Fibroblast of lung (primary cell): ENCODE measurements at regions not wholly inside any gene's neighbourhood (a gene's known extent, or its start where the extent isn't known, plus 50 kb on each side); places are given as distances from the start of the nearest gene placed in this dataset.

Experiments
- DNase-seq, 2 donors: peaks; one replicate each; pipeline versions ENCODE4 v3.0.0 to v3.0.0-alpha.2; 2010; ENCODE audit warnings: low read depth in 2 of 2
- H2AFZ ChIP-seq: 2 replicates; pipeline ENCODE4 v1.5.1; 2012; ENCODE audit warnings: low read length, control low read depth, inconsistent platforms
- H3K27ac ChIP-seq: 2 replicates; pipeline ENCODE4 v1.5.1; 2011; ENCODE audit warnings: low read length, control low read depth; ENCODE audit not compliant: insufficient read depth
- H3K27me3 ChIP-seq: 2 replicates; pipeline ENCODE4 v1.5.1; 2011; ENCODE audit warnings: mild to moderate bottlenecking, low read length; ENCODE audit not compliant: control insufficient read depth, insufficient read depth
- H3K36me3 ChIP-seq: 2 replicates; pipeline ENCODE4 v1.5.1; 2011; ENCODE audit warnings: low read length; ENCODE audit not compliant: control insufficient read depth, insufficient read depth
- H3K4me1 ChIP-seq: 2 replicates; pipeline ENCODE4 v1.5.1; 2011; ENCODE audit warnings: low read length; ENCODE audit not compliant: control insufficient read depth, insufficient read depth; ENCODE audit errors: extremely low read depth
- H3K4me2 ChIP-seq: 2 replicates; pipeline ENCODE4 v1.5.1; 2011; ENCODE audit warnings: low read length, control low read depth; ENCODE audit not compliant: insufficient read depth; ENCODE audit errors: extremely low read depth
- H3K4me3 ChIP-seq, 4 experiments: fragments of 200-600 bp in 1 of 4; sonication (generic) in 1 of 4; replicated peaks in 1 of 4; 2 replicates each; pipeline ENCODE4 v1.5.1; 2011 to 2016; ENCODE audit warnings: low read length in 4 of 4, low read depth in 3 of 4, mild to moderate bottlenecking in 3 of 4, control low read depth in 2 of 4, inconsistent platforms in 1 of 4, mixed read lengths in 1 of 4; ENCODE audit not compliant: insufficient read depth in 1 of 4; ENCODE audit errors: control extremely low read depth in 1 of 4
- H3K79me2 ChIP-seq: 2 replicates; pipeline ENCODE4 v1.5.1; 2012; ENCODE audit warnings: mild to moderate bottlenecking, low read length, inconsistent platforms; ENCODE audit not compliant: control insufficient read depth, insufficient read depth
- H3K9ac ChIP-seq: 2 replicates; pipeline ENCODE4 v1.5.1; 2011; ENCODE audit warnings: mild to moderate bottlenecking, low read length, control low read depth; ENCODE audit not compliant: insufficient read depth
- H3K9me3 ChIP-seq: 2 replicates; pipeline ENCODE4 v1.5.1; 2012; ENCODE audit warnings: low read depth, low read length; ENCODE audit not compliant: control insufficient read depth, insufficient read depth
- H4K20me1 ChIP-seq: 2 replicates; pipeline ENCODE4 v1.5.1; 2011; ENCODE audit warnings: low read length; ENCODE audit not compliant: control insufficient read depth, insufficient read depth; ENCODE audit errors: extremely low read depth
- CTCF ChIP-seq, 2 donors: IDR thresholded peaks in 1 of 2; conservative IDR thresholded peaks in 1 of 2; 1 replicate in 1 of 2; 2 replicates in 1 of 2; pipeline ENCODE4 v1.5.1; 2011 to 2012; ENCODE audit warnings: low read length in 2 of 2, control low read depth in 1 of 2, inconsistent platforms in 1 of 2, low read depth in 1 of 2, mild to moderate bottlenecking in 1 of 2
- EZH2 ChIP-seq: IDR thresholded peaks from 2 replicates; pipeline ENCODE4 v1.5.1; 2012; ENCODE audit warnings: low read length, control low read depth, mild to moderate bottlenecking; ENCODE audit errors: missing control alignments

GRCh38 chr13:31072041-31072440, 89.7 kb downstream of the HSPH1 start:
- no peaks in the 10 kb centered on the region for H3K79me2 ChIP-seq
- H2AFZ ChIP-seq: no peak overlapping the region
- H3K27me3 ChIP-seq: no peaks in the 10 kb centered on the region
- H3K36me3 ChIP-seq: no peaks in the 10 kb centered on the region
- H3K9ac ChIP-seq: no peak overlapping the region
- H3K4me3 ChIP-seq: no peak overlapping the region
- DNase-seq: peak; percentile 33 to 47
- H3K9me3 ChIP-seq: no peaks in the 10 kb centered on the region
- H3K4me1 ChIP-seq: no peaks in the 10 kb centered on the region
- no peak overlapping the region for H3K4me2 ChIP-seq
- H3K27ac ChIP-seq: no peak overlapping the region
- H4K20me1 ChIP-seq: no peaks in the 10 kb centered on the region
- no peak for TF ChIP-seq CTCF (conservative IDR thresholded peaks at IDR 0.05 in 1 of 2, IDR thresholded peaks at IDR 0.05 in 1 of 2; ENCODE audit: low read depth in 1 of 2, low read length in 2 of 2)
- TF ChIP-seq EZH2: no peak

GRCh38 chr13:31069808-31070534, 91.7 kb downstream of the HSPH1 start:
- TF ChIP-seq CTCF (conservative IDR thresholded peaks at IDR 0.05 in 1 of 2, IDR thresholded peaks at IDR 0.05 in 1 of 2; ENCODE audit: low read depth in 1 of 2, low read length in 2 of 2): no peak
- TF ChIP-seq EZH2: no peak
- Histone ChIP-seq H3K4me1 (no peaks in the 10 kb centered on the region), H3K79me2 (no peaks in the 10 kb centered on the region), H3K4me2 (no peak overlapping the region), H3K27me3 (no peaks in the 10 kb centered on the region), H2AFZ (no peak overlapping the region), H3K9ac (no peak overlapping the region), H3K4me3 (no peak overlapping the region), H4K20me1 (no peaks in the 10 kb centered on the region), H3K27ac (no peak overlapping the region), H3K9me3 (no peaks in the 10 kb centered on the region), H3K36me3 (no peaks in the 10 kb centered on the region)
- no peak for DNase-seq

GRCh38 chr13:31068119-31068423, 93.6 kb downstream of the HSPH1 start:
- H3K27ac ChIP-seq: no peak overlapping the region

More at GRCh38 chr13:31068119-31068423, 93.6 kb downstream of the HSPH1 start:
- H2AFZ ChIP-seq: no peak overlapping the region
- H3K4me2 ChIP-seq: no peak overlapping the region
- no peak for DNase-seq
- no peaks in the 10 kb centered on the region for H3K79me2 ChIP-seq
- H4K20me1 ChIP-seq: no peaks in the 10 kb centered on the region
- H3K9me3 ChIP-seq: no peaks in the 10 kb centered on the region
- no peak overlapping the region for H3K9ac ChIP-seq
- H3K4me3 ChIP-seq: no peak overlapping the region
- H3K4me1 ChIP-seq: no peaks in the 10 kb centered on the region
- H3K36me3 ChIP-seq: no peaks in the 10 kb centered on the region
- TF ChIP-seq EZH2: no peak
- TF ChIP-seq CTCF (conservative IDR thresholded peaks at IDR 0.05 in 1 of 2, IDR thresholded peaks at IDR 0.05 in 1 of 2; ENCODE audit: low read depth in 1 of 2, low read length in 2 of 2): no peak
- H3K27me3 ChIP-seq: no peaks in the 10 kb centered on the region
